K562 (cell line): ENCODE measurements at regions not wholly inside any gene's neighbourhood (a gene's known extent, or its start where the extent isn't known, plus 50 kb on each side); places are given as distances from the start of the nearest gene placed in this dataset.

Source experiments
- ATAC-seq: fragments of 200-7000 bp; cut with Tn5 transposase; 3 replicates; pipeline ENCODE4 v1.9.1; 2020; ENCODE audit warnings: moderate library complexity
- BruUV-seq: library from RNA; stranded (reverse); fragments of 400-500 nt; replicated peaks from 2 replicates; lab custom pipeline; 2021; lab: Mats Ljungman, UMichigan
- CTCF ChIA-PET: fragments of 300-600 bp; formaldehyde crosslinking; extraction: SDS; loops from one replicate; lab custom pipeline; 2021; ENCODE audit warnings: low intra/inter-chr PET ratio; lab: Yijun Ruan, JAX
- POLR2A ChIA-PET: fragments of 300-600, 350-650 bp; sonication (Branson Sonifier 250); formaldehyde crosslinking; extraction: SDS; loops from one replicate; lab custom pipeline; 2021; ENCODE audit warnings: antibody characterized with exemption, inconsistent platforms; lab: Yijun Ruan, JAX
- DNase-seq, 4 experiments: peaks; one replicate each; pipeline versions ENCODE4 v3.0.0 to v3.0.0-alpha.2; 2011 to 2018; ENCODE audit warnings: low spot score in 3 of 4, mixed read lengths in 3 of 4; ENCODE audit errors: extremely low read depth in 1 of 4
- FAIRE-seq: peaks from 2 replicates; lab custom pipeline; 2011; peaks lifted over from hg19 to GRCh38; lab: Jason Lieb, UNC
- H2AFZ ChIP-seq: 2 replicates; pipeline ENCODE4 v1.6.0; 2011; ENCODE audit warnings: low read depth, low read length, control low read depth, inconsistent platforms
- H3K27ac ChIP-seq: fragments of 200-600 bp; 3 replicates; pipeline ENCODE4 v1.8.0; 2011; ENCODE audit warnings: low read depth, mild to moderate bottlenecking, control low read depth, inconsistent platforms, low read length, moderate library complexity, mixed read lengths; ENCODE audit errors: extremely low read depth
- H3K27me3 ChIP-seq, 2 experiments: fragments of 300-600 bp in 1 of 2; 2 replicates in 1 of 2; 3 replicates in 1 of 2; pipeline versions ENCODE4 v1.6.0 to v1.8.0; 2011; ENCODE audit warnings: inconsistent platforms in 2 of 2, low read length in 2 of 2, mild to moderate bottlenecking in 1 of 2, mixed read lengths in 1 of 2, moderate library complexity in 1 of 2; ENCODE audit not compliant: control insufficient read depth in 2 of 2, insufficient read depth in 2 of 2
- H3K36me3 ChIP-seq: fragments of 300-600 bp; 3 replicates; pipeline ENCODE4 v1.8.0; 2011; ENCODE audit warnings: mild to moderate bottlenecking, low read length, inconsistent platforms; ENCODE audit not compliant: control insufficient read depth, insufficient read depth
- H3K4me1 ChIP-seq, 2 experiments: fragments of 200-600 bp in 1 of 2; replicated peaks in 1 of 2; 2 replicates in 1 of 2; 3 replicates in 1 of 2; pipeline versions ENCODE4 v1.5.1 to v1.8.0; 2011; ENCODE audit warnings: inconsistent platforms in 2 of 2, low read length in 2 of 2, mild to moderate bottlenecking in 1 of 2, mixed read lengths in 1 of 2, moderate library complexity in 1 of 2; ENCODE audit not compliant: control insufficient read depth in 2 of 2, insufficient read depth in 2 of 2
- H3K4me2 ChIP-seq: 2 replicates; pipeline ENCODE4 v1.6.1; 2011; ENCODE audit warnings: low read length, control low read depth, inconsistent platforms, mixed read lengths; ENCODE audit not compliant: insufficient read depth
- H3K4me3 ChIP-seq: fragments of 200-600 bp; sonication (generic), shearing (Covaris generic); 2 replicates; pipeline ENCODE4 v1.5.1; 2016; ENCODE audit warnings: control low read depth, inconsistent platforms
- H3K79me2 ChIP-seq: fragments of 200-600 bp; 3 replicates; pipeline ENCODE4 v1.8.0; 2011; ENCODE audit warnings: low read length, inconsistent platforms; ENCODE audit not compliant: control insufficient read depth, insufficient read depth
- H3K9ac ChIP-seq, 2 experiments: 2 replicates each; pipeline versions ENCODE4 v1.6.0 to v1.6.1; 2011; ENCODE audit warnings: low read depth in 2 of 2, low read length in 2 of 2, control low read depth in 1 of 2, inconsistent platforms in 1 of 2, mild to moderate bottlenecking in 1 of 2, mixed read lengths in 1 of 2; ENCODE audit not compliant: insufficient read depth in 1 of 2
- H3K9me1 ChIP-seq: one replicate; pipeline ENCODE4 v1.6.0; 2011; ENCODE audit warnings: inconsistent platforms, mild to moderate bottlenecking, low read length, moderate library complexity; ENCODE audit not compliant: control insufficient read depth, insufficient read depth
- H3K9me3 ChIP-seq: replicated peaks from 2 replicates; pipeline ENCODE4 v1.5.1; 2011; ENCODE audit warnings: low read depth, low read length, inconsistent platforms; ENCODE audit not compliant: control insufficient read depth, insufficient read depth
- H4K20me1 ChIP-seq: replicated peaks from 2 replicates; pipeline ENCODE4 v1.6.1; 2011; ENCODE audit warnings: low read length, inconsistent platforms, mixed read lengths; ENCODE audit not compliant: control insufficient read depth, insufficient read depth
- CAMTA2 ChIP-seq: fragments of 250-450 bp; sonication (Bioruptor Pico); conservative IDR thresholded peaks from 2 replicates; pipeline ENCODE4 v1.5.1; 2022
- FOXJ2 ChIP-seq: fragments of 200-800 bp; sonication (Bioruptor generic); IDR thresholded peaks from 2 replicates; pipeline ENCODE4 v1.6.1; 2016; ENCODE audit warnings: missing genetic modification characterization, missing compliant biosample characterization
- HNRNPK ChIP-seq: fragments of 200-400 bp; formaldehyde crosslinking; IDR thresholded peaks from one replicate; pipeline ENCODE4 v1.6.1; 2018; ENCODE audit warnings: mild to moderate bottlenecking, low read depth, low read length; ENCODE audit not compliant: poor library complexity, severe bottlenecking
- PRMT5 ChIP-seq: sonication (generic); formaldehyde crosslinking; IDR thresholded peaks from 2 replicates; pipeline ENCODE4 v1.5.0; 2020; ENCODE audit warnings: missing genetic modification reagents
- PYGO2 ChIP-seq: fragments of 450-650 bp; IDR thresholded peaks from 2 replicates; pipeline ENCODE4 v1.6.1; 2016; ENCODE audit warnings: mild to moderate bottlenecking, missing genetic modification characterization, moderate library complexity, missing compliant biosample characterization
- TCF3 ChIP-seq: sonication (generic); formaldehyde crosslinking; IDR thresholded peaks from 2 replicates; pipeline ENCODE4 v1.4.0; 2020; ENCODE audit warnings: mild to moderate bottlenecking, missing genetic modification reagents
- ZNF232 ChIP-seq: sonication (generic); formaldehyde crosslinking; IDR thresholded peaks from 2 replicates; pipeline ENCODE4 v1.8.0; 2022; ENCODE audit warnings: mild to moderate bottlenecking, missing genetic modification reagents
- ZNF24 ChIP-seq: fragments of 450-650 bp; IDR thresholded peaks from 2 replicates; pipeline ENCODE4 v1.6.1; 2016
- ZNF77 ChIP-seq: fragments of 250-450 bp; sonication (Bioruptor Pico); IDR thresholded peaks from 2 replicates; pipeline ENCODE4 v1.5.0; 2020
- WGBS: fragments of 100-300 bp; shearing (Covaris generic); methylation state at CpG from one replicate; pipeline ENCODE4 v1.1.6; 2016; ENCODE audit warnings: low coverage, mixed read lengths; ENCODE audit not compliant: insufficient coverage; ENCODE audit errors: missing lambda C conversion rate; 5-methylcytosine and 5-hydroxymethylcytosine counted together
- in situ Hi-C: fragments of 300-500 bp; cut with MboI; formaldehyde crosslinking; loops from 4 replicates; pipeline ENCODE4 v1.15.0; 2018; ENCODE audit warnings: inconsistent platforms, mixed read lengths
- intact Hi-C: fragments of 100-400 bp; cut with micrococcal nuclease; formaldehyde crosslinking; loops from 2 replicates; pipeline ENCODE4 v1.14.2; 2022
- TF ChIP-seq, protein P1 (sequence below): fragments of 250-450 bp; sonication (Bioruptor Pico); IDR thresholded peaks from 2 replicates; pipeline ENCODE4 v1.4.0; 2020; ENCODE audit warnings: mild to moderate bottlenecking, moderate library complexity

DNA sequence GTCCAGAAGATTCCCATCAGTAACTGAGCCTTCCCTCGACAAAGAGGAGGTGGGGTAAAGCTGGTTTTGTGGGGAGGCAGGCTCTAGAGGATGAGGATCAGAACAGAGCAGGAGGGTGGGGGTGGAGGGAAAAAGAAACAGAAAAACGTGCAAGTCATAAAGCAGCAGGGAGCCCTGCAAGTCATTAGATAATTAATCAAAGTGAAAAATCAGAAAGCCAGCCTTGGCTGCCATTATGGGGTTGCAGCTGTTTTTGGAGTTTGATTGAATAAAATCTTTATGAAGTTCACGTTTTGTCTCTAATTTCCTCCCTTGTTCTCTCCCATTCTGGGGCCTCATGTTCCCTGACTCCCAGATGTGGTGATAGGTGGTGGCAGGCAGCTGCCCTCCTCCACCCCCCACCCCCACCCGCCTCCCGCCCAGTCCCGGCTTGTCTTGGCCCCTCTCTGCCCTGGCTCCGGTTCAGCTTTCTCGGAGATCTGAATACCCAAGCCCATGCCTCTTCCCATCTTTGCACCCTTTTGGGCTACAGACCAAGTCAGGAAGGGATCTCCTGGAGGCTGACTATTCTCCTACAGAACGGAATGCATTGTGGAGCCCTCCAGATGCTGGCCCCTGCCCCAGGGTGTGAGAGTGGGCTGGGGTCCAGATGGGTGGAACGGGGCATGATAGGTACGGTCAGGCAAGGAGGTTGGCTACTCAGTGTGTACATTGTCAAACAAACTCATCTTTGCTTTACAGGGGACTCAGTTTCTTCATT lies 141.8 kb downstream of the CDC5L start:
- peaks cover 0 to 3% of the 10 kb centered on the region in 2 experiments; a peak in 1 of 5 replicates for H3K4me1 ChIP-seq
- ATAC-seq (no peak), DNase-seq (no peak), FAIRE-seq (no peak)
- no peak overlapping the region for H3K9ac ChIP-seq
- in situ Hi-C loops (no loop called here), intact Hi-C loops (no loop called here)
- BruUV-seq: no TSS peak
- ChIA-PET CTCF (no interaction called here), POLR2A (no interaction called here)
- H3K36me3 ChIP-seq: no peaks in the 10 kb centered on the region
- H3K9me1 ChIP-seq: no peaks in the 10 kb centered on the region
- TF ChIP-seq CAMTA2: no peak
- TF ChIP-seq, protein P1, sequence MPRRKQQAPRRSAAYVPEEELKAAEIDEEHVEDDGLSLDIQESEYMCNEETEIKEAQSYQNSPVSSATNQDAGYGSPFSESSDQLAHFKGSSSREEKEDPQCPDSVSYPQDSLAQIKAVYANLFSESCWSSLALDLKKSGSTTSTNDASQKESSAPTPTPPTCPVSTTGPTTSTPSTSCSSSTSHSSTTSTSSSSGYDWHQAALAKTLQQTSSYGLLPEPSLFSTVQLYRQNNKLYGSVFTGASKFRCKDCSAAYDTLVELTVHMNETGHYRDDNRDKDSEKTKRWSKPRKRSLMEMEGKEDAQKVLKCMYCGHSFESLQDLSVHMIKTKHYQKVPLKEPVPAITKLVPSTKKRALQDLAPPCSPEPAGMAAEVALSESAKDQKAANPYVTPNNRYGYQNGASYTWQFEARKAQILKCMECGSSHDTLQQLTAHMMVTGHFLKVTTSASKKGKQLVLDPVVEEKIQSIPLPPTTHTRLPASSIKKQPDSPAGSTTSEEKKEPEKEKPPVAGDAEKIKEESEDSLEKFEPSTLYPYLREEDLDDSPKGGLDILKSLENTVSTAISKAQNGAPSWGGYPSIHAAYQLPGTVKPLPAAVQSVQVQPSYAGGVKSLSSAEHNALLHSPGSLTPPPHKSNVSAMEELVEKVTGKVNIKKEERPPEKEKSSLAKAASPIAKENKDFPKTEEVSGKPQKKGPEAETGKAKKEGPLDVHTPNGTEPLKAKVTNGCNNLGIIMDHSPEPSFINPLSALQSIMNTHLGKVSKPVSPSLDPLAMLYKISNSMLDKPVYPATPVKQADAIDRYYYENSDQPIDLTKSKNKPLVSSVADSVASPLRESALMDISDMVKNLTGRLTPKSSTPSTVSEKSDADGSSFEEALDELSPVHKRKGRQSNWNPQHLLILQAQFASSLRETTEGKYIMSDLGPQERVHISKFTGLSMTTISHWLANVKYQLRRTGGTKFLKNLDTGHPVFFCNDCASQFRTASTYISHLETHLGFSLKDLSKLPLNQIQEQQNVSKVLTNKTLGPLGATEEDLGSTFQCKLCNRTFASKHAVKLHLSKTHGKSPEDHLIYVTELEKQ (CRISPR knock-in tag): no peak
- TF ChIP-seq HNRNPK: no peak
- TF ChIP-seq ZNF232 (CRISPR knock-in tag): no peak
- TF ChIP-seq PRMT5 (CRISPR knock-in tag): no peak
- TF ChIP-seq FOXJ2: no peak
- TF ChIP-seq PYGO2 (tag): no peak
- TF ChIP-seq ZNF77 (CRISPR knock-in tag): no peak
- no peak for TF ChIP-seq ZNF24
- TF ChIP-seq TCF3 (CRISPR knock-in tag): no peak
- H3K27me3 ChIP-seq: peaks cover 25 to 75% of the 10 kb centered on the region in 2 experiments; a peak in 3 of 5 replicates
- peaks cover 14% of the 10 kb centered on the region; the same call in 1 of the 2 replicates for H4K20me1 ChIP-seq
- H3K79me2 ChIP-seq: no peaks in the 10 kb centered on the region
- no peak overlapping the region for H2AFZ ChIP-seq
- WGBS: 3% methylated on average over 11 of the region's 11 CpGs
- H3K9me3 ChIP-seq: no peaks in the 10 kb centered on the region
- H3K27ac ChIP-seq: no peak overlapping the region
- no peak overlapping the region for H3K4me3 ChIP-seq
- H3K4me2 ChIP-seq: no peak overlapping the region
